ENCODE measurements at regions not wholly inside any gene's neighbourhood (a gene's known extent, or its start where the extent isn't known, plus 50 kb on each side); places are given as distances from the start of the nearest gene placed in this dataset.

GRCh38 chrY:7703578-7704140 lies 792.1 kb upstream of the AMELY start:
- no peak overlapping the region for H3K4me3 ChIP-seq (ENCODE audit: low read depth, low read length)
- no peak for DNase-seq (ENCODE audit: low read depth)
- no peak for TF ChIP-seq CTCF (conservative IDR thresholded peaks at IDR 0.05; ENCODE audit: low read depth, low read length)

GRCh38 chrY:7702481-7702880 lies 790.9 kb upstream of the AMELY start:
- H3K4me3 ChIP-seq (ENCODE audit: low read depth, low read length): no peak overlapping the region
- no peak for DNase-seq (ENCODE audit: low read depth)
- TF ChIP-seq CTCF (conservative IDR thresholded peaks at IDR 0.05; ENCODE audit: low read depth, low read length): no peak

- no peak for TF ChIP-seq CTCF (conservative IDR thresholded peaks at IDR 0.05; ENCODE audit: low read depth, low read length)
- no peak overlapping the region for H3K4me3 ChIP-seq (ENCODE audit: low read depth, low read length)
Observed at GRCh38 chrY:7701676-7702075, 790.1 kb upstream of the AMELY start.

GRCh38 chrY:7697506-7697905 lies 786.0 kb upstream of the AMELY start:
- no peak for TF ChIP-seq CTCF (conservative IDR thresholded peaks at IDR 0.05; ENCODE audit: low read depth, low read length)
- no peak overlapping the region for H3K4me3 ChIP-seq (ENCODE audit: low read depth, low read length)
- DNase-seq (ENCODE audit: low read depth): no peak

More at GRCh38 chrY:7701676-7702075, 790.1 kb upstream of the AMELY start:
- DNase-seq (ENCODE audit: low read depth): no peak

GRCh38 chrY:7692701-7693100 lies 781.1 kb upstream of the AMELY start:
- no peak for TF ChIP-seq CTCF (conservative IDR thresholded peaks at IDR 0.05; ENCODE audit: low read depth, low read length)
- H3K4me3 ChIP-seq (ENCODE audit: low read depth, low read length): no peak overlapping the region
- no peak for DNase-seq (ENCODE audit: low read depth)

GRCh38 chrY:7687086-7687485 lies 775.5 kb upstream of the AMELY start:
- no peak for DNase-seq (ENCODE audit: low read depth)
- TF ChIP-seq CTCF (conservative IDR thresholded peaks at IDR 0.05; ENCODE audit: low read depth, low read length): no peak
- no peak overlapping the region for H3K4me3 ChIP-seq (ENCODE audit: low read depth, low read length)

GRCh38 chrY:7684546-7684945 lies 773.0 kb upstream of the AMELY start:
- no peak for DNase-seq (ENCODE audit: low read depth)
- no peak overlapping the region for H3K4me3 ChIP-seq (ENCODE audit: low read depth, low read length)
- TF ChIP-seq CTCF (conservative IDR thresholded peaks at IDR 0.05; ENCODE audit: low read depth, low read length): no peak

All from epithelial cell of proximal tubule (primary cell).